ENCODE measurements at regions not wholly inside any gene's neighbourhood (a gene's known extent, or its start where the extent isn't known, plus 50 kb on each side); places are given as distances from the start of the nearest gene placed in this dataset.

GRCh38 chr5:174236070-174236469 is 190.6 kb downstream of the NSG2 start:
- no peak for DNase-seq

GRCh38 chr5:174239718-174240117 is 194.2 kb downstream of the NSG2 start:
- no peak for DNase-seq

- DNase-seq = no peak
These were observed 197.1 kb downstream of the NSG2 start for GRCh38 chr5:174242573-174242972.

DNA sequence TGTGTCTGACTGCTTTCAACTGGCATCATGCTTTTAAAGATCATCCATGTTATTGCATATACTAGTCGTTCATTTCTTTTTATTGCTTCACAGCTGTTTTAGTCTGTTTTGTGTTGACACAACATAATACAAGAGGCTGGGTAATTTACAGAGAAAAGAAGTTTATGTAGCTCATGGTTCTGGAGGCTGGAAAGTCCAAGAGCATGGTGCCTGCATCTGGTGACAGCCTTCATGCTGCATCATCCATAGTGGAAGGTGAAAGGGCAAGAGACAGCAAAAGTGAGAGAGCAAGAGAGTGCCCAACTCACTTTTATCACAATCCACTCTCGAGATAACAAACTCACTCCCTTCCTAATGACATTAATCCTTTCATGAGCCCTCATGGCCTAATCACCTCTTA is 198.4 kb downstream of the NSG2 start:
- no peak for DNase-seq

- DNase-seq = no peak
These were observed 200.1 kb downstream of the NSG2 start for GRCh38 chr5:174245516-174246075.

- no peak for DNase-seq
These were observed 201.2 kb downstream of the NSG2 start for GRCh38 chr5:174246743-174247142.

- DNase-seq = no peak
These were observed 201.8 kb downstream of the NSG2 start for GRCh38 chr5:174247301-174247700.

- peak; percentile 74 for DNase-seq
These were observed 205.9 kb downstream of the NSG2 start for GRCh38 chr5:174251305-174252000.

DNA sequence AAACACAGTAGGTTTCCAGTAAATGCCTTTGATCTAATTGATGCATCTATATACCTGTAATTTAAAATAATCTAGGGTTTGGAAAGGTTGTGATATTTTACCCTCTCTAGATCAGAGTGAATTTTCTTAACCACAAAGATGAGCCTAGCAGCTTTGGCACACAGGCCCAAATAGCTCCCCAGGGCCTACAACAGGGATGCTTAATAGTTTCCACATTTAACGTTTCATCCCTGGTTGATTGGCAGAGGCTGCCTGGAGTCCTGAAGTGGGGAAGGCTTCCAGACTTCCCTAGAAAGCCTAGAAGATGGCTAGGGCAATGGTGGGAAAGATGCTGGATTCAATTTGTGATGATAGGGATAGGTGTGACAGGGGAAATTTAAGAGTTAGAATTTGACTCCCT is 206.6 kb downstream of the NSG2 start:
- DNase-seq = no peak

DNA sequence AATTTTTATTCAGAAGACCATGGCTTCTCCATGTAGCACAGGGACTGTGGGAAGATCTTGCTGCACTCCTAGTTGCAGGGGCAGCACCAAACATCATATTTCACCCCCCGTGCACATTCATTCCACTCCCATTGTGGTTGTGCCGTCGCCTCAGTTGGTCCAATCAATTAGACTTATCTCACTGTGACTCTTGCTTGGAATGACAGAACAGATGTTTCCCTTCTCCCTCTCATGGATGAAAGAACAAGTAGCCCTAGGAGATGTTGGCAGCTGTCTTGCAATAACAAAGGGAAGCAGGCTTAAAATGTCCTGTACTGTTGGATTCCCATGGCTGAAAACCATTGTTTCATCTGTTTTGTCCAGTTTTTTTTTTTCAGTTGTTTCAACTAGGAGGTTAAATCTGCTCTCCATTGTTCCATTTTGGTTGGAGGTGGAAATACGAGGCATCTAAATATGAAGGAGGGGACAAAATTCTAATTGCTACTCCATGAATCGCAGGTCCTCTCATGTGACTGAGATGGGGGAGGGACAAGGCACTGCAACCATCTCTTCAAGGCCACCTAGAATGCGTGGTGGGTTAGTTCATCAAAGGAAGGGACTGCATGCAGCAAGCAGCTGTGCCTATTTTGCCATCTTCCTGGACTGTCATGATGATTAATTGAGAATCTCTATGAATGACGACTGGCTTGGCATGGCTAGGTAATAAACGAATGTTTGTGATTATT is 214.4 kb downstream of the NSG2 start:
- peak; percentile 94 for DNase-seq

- no peak for DNase-seq
These were observed 225.8 kb downstream of the NSG2 start for GRCh38 chr5:174271316-174271715.

- no peak for DNase-seq
These were observed 227.2 kb downstream of the NSG2 start for GRCh38 chr5:174272671-174273070.

- DNase-seq = no peak
These were observed 227.8 kb downstream of the NSG2 start for GRCh38 chr5:174273325-174273724.

- DNase-seq = no peak
These were observed 230.5 kb downstream of the NSG2 start for GRCh38 chr5:174275959-174276358.

GRCh38 chr5:174281089-174281760 is 235.7 kb downstream of the NSG2 start:
- DNase-seq = no peak

DNA sequence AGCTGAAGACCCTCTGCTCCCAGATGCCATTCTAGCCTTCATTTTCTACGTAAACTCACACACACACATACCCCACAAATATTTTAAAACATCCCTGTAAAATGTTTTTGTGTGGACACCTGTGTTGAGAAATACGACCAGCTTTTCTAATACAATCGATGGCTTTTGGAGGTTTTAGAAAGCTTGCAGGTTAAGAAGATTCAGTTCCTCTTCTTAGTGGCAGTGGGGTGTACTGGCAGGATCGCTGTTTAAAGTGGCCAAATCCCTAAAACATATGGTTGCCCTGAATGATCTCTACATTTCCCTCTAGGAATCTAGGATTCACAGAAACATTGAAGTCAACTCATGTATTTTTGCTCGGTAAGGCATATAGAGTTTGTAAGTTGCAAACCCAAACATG is 236.3 kb downstream of the NSG2 start:
- no peak for DNase-seq

GRCh38 chr5:174282391-174282790 is 236.9 kb downstream of the NSG2 start:
- DNase-seq = no peak

DNA sequence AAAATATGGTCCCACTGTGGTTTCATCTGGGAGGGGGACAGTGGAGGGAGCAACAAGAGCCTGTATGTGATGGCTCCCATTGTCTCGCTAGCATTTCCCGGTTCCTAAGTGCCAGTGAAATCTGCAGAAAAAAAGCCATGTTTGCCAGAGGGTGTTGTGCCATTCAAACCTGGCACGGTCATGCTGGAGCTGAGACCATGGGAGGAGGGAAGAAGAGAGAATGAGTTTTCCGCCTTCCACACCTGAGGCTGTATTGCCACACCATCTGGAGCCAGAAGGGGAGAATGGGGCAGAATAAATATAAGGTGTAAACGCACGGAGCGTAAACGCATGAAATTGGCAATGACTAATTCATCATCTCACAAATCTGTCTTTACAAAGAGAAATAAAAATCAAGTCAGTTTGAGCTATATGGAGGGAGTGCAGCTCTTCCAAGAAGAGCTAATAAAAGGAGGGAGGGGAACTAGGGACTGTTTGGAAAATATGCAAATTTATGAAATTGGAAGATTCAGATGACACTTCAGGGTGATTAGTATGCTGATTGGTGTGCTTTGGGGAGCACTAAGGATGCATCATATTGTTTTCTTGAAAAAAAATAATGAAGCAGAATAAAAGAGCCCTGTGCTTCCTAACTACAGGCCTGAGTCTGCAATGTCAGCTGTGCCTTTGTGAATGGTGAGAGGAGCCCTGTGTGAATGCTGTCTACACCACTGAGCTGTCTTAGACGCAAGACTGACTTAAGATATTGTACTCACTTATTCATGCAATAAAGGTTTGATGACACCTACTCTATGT is 237.9 kb downstream of the NSG2 start:
- DNase-seq = no peak

- DNase-seq = no peak
These were observed 239.4 kb downstream of the NSG2 start for GRCh38 chr5:174284873-174285272.

DNA sequence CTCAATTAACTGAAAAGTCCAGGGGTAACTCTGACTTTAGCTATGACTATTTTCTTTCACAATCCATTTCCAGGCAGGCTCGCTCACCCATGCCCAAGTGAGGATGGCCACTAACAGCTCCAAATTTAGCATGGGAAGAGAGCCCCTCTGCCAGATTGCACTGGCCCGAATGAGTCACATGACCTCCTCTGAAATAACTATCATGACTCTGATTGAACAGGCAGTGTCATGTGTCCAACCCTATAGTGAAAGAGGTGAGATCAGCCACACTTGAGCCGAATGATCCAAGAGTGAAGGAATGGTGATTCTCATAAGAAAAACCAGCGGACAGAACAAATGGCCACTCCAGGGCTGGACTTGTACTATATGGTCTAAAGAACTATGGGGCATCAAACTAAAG is 242.3 kb downstream of the NSG2 start:
- no peak for DNase-seq

GRCh38 chr5:174288439-174288838 is 242.9 kb downstream of the NSG2 start:
- no peak for DNase-seq

- DNase-seq = no peak
These were observed 245.7 kb downstream of the NSG2 start for GRCh38 chr5:174291162-174291561.

GRCh38 chr5:174292348-174292747 is 246.8 kb downstream of the NSG2 start:
- no peak for DNase-seq
